ENCODE measurements at regions not wholly inside any gene's neighbourhood (a gene's known extent, or its start where the extent isn't known, plus 50 kb on each side); places are given as distances from the start of the nearest gene placed in this dataset.

- Histone ChIP-seq H4K20me1 (ENCODE audit: insufficient read depth, low read length) (no peaks in the 10 kb centered on the region), H3K4me2 (ENCODE audit: low read length) (no peak overlapping the region), H3K4me1 (ENCODE audit: low read length) (no peaks in the 10 kb centered on the region), H3K4me3 (ENCODE audit: low read length) (no peak overlapping the region), H3K9ac (ENCODE audit: low read length) (no peak overlapping the region), H3K27me3 (ENCODE audit: low read depth, low read length) (no peaks in the 10 kb centered on the region), H2AFZ (ENCODE audit: low read depth, low read length) (no peak overlapping the region), H3K79me2 (ENCODE audit: low read length) (no peaks in the 10 kb centered on the region), H3K27ac (ENCODE audit: low read length) (no peak overlapping the region), H3K36me3 (replicated peaks; ENCODE audit: low read depth, low read length) (no peaks in the 10 kb centered on the region), H3K9me3 (ENCODE audit: insufficient read depth, low read length) (no peaks in the 10 kb centered on the region)
- TF ChIP-seq CTCF (IDR thresholded peaks at IDR 0.05; ENCODE audit: low read depth, low read length) (no peak), EZH2phosphoT487 (IDR thresholded peaks at IDR 0.05; ENCODE audit: low read depth) (no peak)
These were observed 590.6 kb upstream of the NOX3 start for GRCh38 chr6:156046268-156046665.

GRCh38 chr6:156045401-156046267 lies 590.0 kb upstream of the NOX3 start:
- Histone ChIP-seq H3K4me1 (ENCODE audit: low read length) (no peaks in the 10 kb centered on the region), H4K20me1 (ENCODE audit: insufficient read depth, low read length) (no peaks in the 10 kb centered on the region), H3K9me3 (ENCODE audit: insufficient read depth, low read length) (no peaks in the 10 kb centered on the region), H2AFZ (ENCODE audit: low read depth, low read length) (no peak overlapping the region), H3K79me2 (ENCODE audit: low read length) (no peaks in the 10 kb centered on the region), H3K27me3 (ENCODE audit: low read depth, low read length) (no peaks in the 10 kb centered on the region), H3K36me3 (replicated peaks; ENCODE audit: low read depth, low read length) (no peaks in the 10 kb centered on the region), H3K9ac (ENCODE audit: low read length) (no peak overlapping the region), H3K4me2 (ENCODE audit: low read length) (no peak overlapping the region), H3K27ac (ENCODE audit: low read length) (no peak overlapping the region), H3K4me3 (ENCODE audit: low read length) (no peak overlapping the region)
- TF ChIP-seq CTCF (IDR thresholded peaks at IDR 0.05; ENCODE audit: low read depth, low read length) = no peak
- TF ChIP-seq EZH2phosphoT487 (IDR thresholded peaks at IDR 0.05; ENCODE audit: low read depth) = no peak

- no peak overlapping the region for H3K4me2 ChIP-seq (ENCODE audit: low read length)
- no peak overlapping the region for H3K9ac ChIP-seq (ENCODE audit: low read length)
- no peak overlapping the region for H3K4me3 ChIP-seq (ENCODE audit: low read length)
- H3K36me3 ChIP-seq (replicated peaks; ENCODE audit: low read depth, low read length) = no peaks in the 10 kb centered on the region
- no peaks in the 10 kb centered on the region for H3K9me3 ChIP-seq (ENCODE audit: insufficient read depth, low read length)
- no peak overlapping the region for H2AFZ ChIP-seq (ENCODE audit: low read depth, low read length)
- no peaks in the 10 kb centered on the region for H4K20me1 ChIP-seq (ENCODE audit: insufficient read depth, low read length)
- no peak overlapping the region for H3K27ac ChIP-seq (ENCODE audit: low read length)
- TF ChIP-seq EZH2phosphoT487 (IDR thresholded peaks at IDR 0.05; ENCODE audit: low read depth) (no peak), CTCF (IDR thresholded peaks at IDR 0.05; ENCODE audit: low read depth, low read length) (no peak)
- H3K27me3 ChIP-seq (ENCODE audit: low read depth, low read length) = no peaks in the 10 kb centered on the region
- no peaks in the 10 kb centered on the region for H3K4me1 ChIP-seq (ENCODE audit: low read length)
- H3K79me2 ChIP-seq (ENCODE audit: low read length) = no peaks in the 10 kb centered on the region
These were observed 578.0 kb upstream of the NOX3 start for GRCh38 chr6:156033598-156033997.

GRCh38 chr6:156031516-156031915 lies 575.9 kb upstream of the NOX3 start:
- H3K4me1 ChIP-seq (ENCODE audit: low read length) = no peaks in the 10 kb centered on the region
- H3K36me3 ChIP-seq (replicated peaks; ENCODE audit: low read depth, low read length) = no peaks in the 10 kb centered on the region
- TF ChIP-seq EZH2phosphoT487 (IDR thresholded peaks at IDR 0.05; ENCODE audit: low read depth) = no peak
- no peak for TF ChIP-seq CTCF (IDR thresholded peaks at IDR 0.05; ENCODE audit: low read depth, low read length)
- H3K27ac ChIP-seq (ENCODE audit: low read length) = no peak overlapping the region
- no peaks in the 10 kb centered on the region for H3K9me3 ChIP-seq (ENCODE audit: insufficient read depth, low read length)
- H3K27me3 ChIP-seq (ENCODE audit: low read depth, low read length) = no peaks in the 10 kb centered on the region
- H3K4me3 ChIP-seq (ENCODE audit: low read length) = no peak overlapping the region
- no peak overlapping the region for H2AFZ ChIP-seq (ENCODE audit: low read depth, low read length)
- no peaks in the 10 kb centered on the region for H4K20me1 ChIP-seq (ENCODE audit: insufficient read depth, low read length)
- H3K9ac ChIP-seq (ENCODE audit: low read length) = no peak overlapping the region
- H3K4me2 ChIP-seq (ENCODE audit: low read length) = no peak overlapping the region
- H3K79me2 ChIP-seq (ENCODE audit: low read length) = no peaks in the 10 kb centered on the region
